GM13976 (cell line): ENCODE measurements at regions not wholly inside any gene's neighbourhood (a gene's known extent, or its start where the extent isn't known, plus 50 kb on each side); places are given as distances from the start of the nearest gene placed in this dataset.

Source experiments
- DNase-seq: peaks from one replicate; pipeline ENCODE4 v3.0.0; 2012; ENCODE audit warnings: low spot score
- CTCF ChIP-seq: IDR thresholded peaks from 2 replicates; pipeline ENCODE4 v1.5.1; 2012; ENCODE audit warnings: borderline replicate concordance, mild to moderate bottlenecking; ENCODE audit not compliant: insufficient read depth; ENCODE audit errors: extremely low read depth, missing control alignments, control extremely low read depth
- in situ Hi-C: fragments of 300-500 bp; cut with MboI; formaldehyde crosslinking; loops from one replicate; pipeline ENCODE4 v1.12.0; 2022; ENCODE audit warnings: low sequenced_read_pairs, mixed read lengths, inconsistent platforms; ENCODE audit not compliant: unreplicated experiment

- in situ Hi-C loops, result no loop called here
- DNase-seq, result no peak
- TF ChIP-seq CTCF, result no peak
These were observed 1834.1 kb upstream of the CELF4 start for GRCh38 chr18:39399662-39400061.

- no peak for TF ChIP-seq CTCF
- in situ Hi-C loops, result no loop called here
- DNase-seq, result no peak
These were observed 1830.6 kb upstream of the CELF4 start for GRCh38 chr18:39396168-39396567.

- no peak for TF ChIP-seq CTCF
- in situ Hi-C loops, result no loop called here
- no peak for DNase-seq
These were observed 1824.3 kb upstream of the CELF4 start for GRCh38 chr18:39389800-39390379.

- DNase-seq, result no peak
- in situ Hi-C loops, result no loop called here
- TF ChIP-seq CTCF, result no peak
These were observed 1815.3 kb upstream of the CELF4 start for GRCh38 chr18:39380866-39381265.

DNA sequence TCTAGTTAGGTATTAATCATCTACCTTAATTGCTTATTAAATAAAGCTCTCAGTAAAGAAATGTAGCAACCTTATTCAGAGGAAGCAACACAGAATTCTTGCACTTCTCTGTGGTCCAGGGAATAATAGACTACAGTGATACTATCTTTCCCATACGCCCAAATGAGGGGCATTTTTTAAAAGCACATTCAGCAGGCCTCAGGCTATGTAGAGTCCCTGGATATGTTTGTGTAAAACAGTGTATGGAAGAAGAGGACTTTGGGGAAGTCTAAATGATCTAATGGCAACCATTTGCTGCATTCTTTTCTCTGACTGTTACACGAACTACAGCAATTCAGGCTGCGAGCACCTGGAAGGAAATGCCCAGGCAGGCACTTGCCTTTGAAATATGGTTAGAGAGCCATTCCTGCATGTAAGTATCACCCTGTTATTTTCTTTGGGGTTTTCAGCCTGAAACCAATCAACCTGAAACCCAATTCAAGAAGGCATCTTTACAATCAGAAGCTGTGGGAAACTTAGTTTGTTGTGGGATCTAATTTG is 1814.7 kb upstream of the CELF4 start:
- TF ChIP-seq CTCF, result no peak
- DNase-seq, result no peak
- in situ Hi-C loops, result no loop called here

- in situ Hi-C loops, result no loop called here
- no peak for TF ChIP-seq CTCF
- DNase-seq, result no peak
These were observed 1809.5 kb upstream of the CELF4 start for GRCh38 chr18:39375066-39375465.
